Liver (tissue), 8 donors: ENCODE measurements at regions not wholly inside any gene's neighbourhood (a gene's known extent, or its start where the extent isn't known, plus 50 kb on each side); places are given as distances from the start of the nearest gene placed in this dataset.

ENCODE experiments used
- DNase-seq: peaks from one replicate; pipeline ENCODE4 v3.0.0-alpha.2; 2017; ENCODE audit warnings: low spot score
- H3K27ac ChIP-seq, 2 donors: one replicate each; pipeline ENCODE4 v1.7.0; 2013; ENCODE audit warnings: inconsistent platforms in 2 of 2, low read length in 2 of 2, control low read depth in 1 of 2, low read depth in 1 of 2, mild to moderate bottlenecking in 1 of 2
- H3K27me3 ChIP-seq, 4 donors: one replicate each; pipeline versions ENCODE4 v1.6.1 to v1.7.0; 2013; ENCODE audit warnings: low read length in 3 of 4, inconsistent platforms in 1 of 4, mild to moderate bottlenecking in 1 of 4, moderate library complexity in 1 of 4; ENCODE audit not compliant: control insufficient read depth in 4 of 4, insufficient read depth in 4 of 4
- H3K36me3 ChIP-seq, 4 donors: one replicate each; pipeline versions ENCODE4 v1.6.1 to v1.7.0; 2013; ENCODE audit warnings: low read length in 3 of 4, mild to moderate bottlenecking in 3 of 4, low read depth in 1 of 4, moderate library complexity in 1 of 4; ENCODE audit not compliant: control insufficient read depth in 4 of 4, insufficient read depth in 3 of 4
- H3K4me1 ChIP-seq, 4 donors: one replicate each; pipeline versions ENCODE4 v1.6.1 to v1.7.0; 2013; ENCODE audit warnings: low read length in 3 of 4, mild to moderate bottlenecking in 3 of 4, moderate library complexity in 1 of 4; ENCODE audit not compliant: control insufficient read depth in 4 of 4, insufficient read depth in 4 of 4
- H3K4me3 ChIP-seq, 3 donors: one replicate each; pipeline versions ENCODE4 v1.6.1 to v1.7.0; 2013; ENCODE audit warnings: low read length in 3 of 3, control low read depth in 1 of 3, low read depth in 1 of 3, mild to moderate bottlenecking in 1 of 3
- H3K9ac ChIP-seq, 2 donors: one replicate each; pipeline ENCODE4 v1.7.0; 2013; ENCODE audit warnings: low read length in 2 of 2, mild to moderate bottlenecking in 2 of 2, moderate library complexity in 2 of 2, control low read depth in 1 of 2, low read depth in 1 of 2
- H3K9me3 ChIP-seq, 4 donors: one replicate each; pipeline versions ENCODE4 v1.6.1 to v1.7.0; 2013; ENCODE audit warnings: low read length in 3 of 4; ENCODE audit not compliant: control insufficient read depth in 4 of 4
- ATF3 ChIP-seq: IDR thresholded peaks from 2 replicates; pipeline ENCODE4 v1.6.1; 2016; ENCODE audit warnings: antibody characterized with exemption
- CTCF ChIP-seq: fragments of 150-350 bp; IDR thresholded peaks from 2 replicates; pipeline ENCODE4 v1.5.1; 2017; ENCODE audit warnings: improper control_type of control experiment, low read depth, low read length; ENCODE audit not compliant: missing input control
- HNF4A ChIP-seq, 2 donors: conservative IDR thresholded peaks; 2 replicates each; pipeline ENCODE4 v1.6.1; 2016; ENCODE audit warnings: antibody characterized with exemption in 2 of 2, mild to moderate bottlenecking in 2 of 2
- HNF4G ChIP-seq: IDR thresholded peaks from 2 replicates; pipeline ENCODE4 v1.6.1; 2016; ENCODE audit warnings: antibody characterized with exemption
- JUND ChIP-seq, 2 donors: IDR thresholded peaks; 2 replicates each; pipeline ENCODE4 v1.6.1; 2016; ENCODE audit warnings: antibody characterized with exemption in 2 of 2
- NR2F2 ChIP-seq: IDR thresholded peaks from 2 replicates; pipeline ENCODE4 v1.6.1; 2016; ENCODE audit warnings: antibody characterized with exemption
- REST ChIP-seq: IDR thresholded peaks from 2 replicates; pipeline ENCODE4 v1.6.1; 2016; ENCODE audit warnings: antibody characterized with exemption, mild to moderate bottlenecking
- RXRA ChIP-seq, 2 donors: IDR thresholded peaks; 2 replicates each; pipeline ENCODE4 v1.6.1; 2017 to 2018; ENCODE audit warnings: antibody characterized with exemption in 2 of 2, mild to moderate bottlenecking in 1 of 2
- SP1 ChIP-seq: IDR thresholded peaks from 2 replicates; pipeline ENCODE4 v1.6.1; 2018; ENCODE audit warnings: antibody characterized with exemption, mild to moderate bottlenecking
- TAF1 ChIP-seq: conservative IDR thresholded peaks from 2 replicates; pipeline ENCODE4 v1.6.1; 2016; ENCODE audit warnings: antibody characterized with exemption, mild to moderate bottlenecking
- ZBTB33 ChIP-seq: IDR thresholded peaks from 2 replicates; pipeline ENCODE4 v1.6.1; 2016; ENCODE audit warnings: antibody characterized with exemption
- WGBS: extraction: QIAGEN DNeasy Blood & Tissue Kit; methylation state at CpG from one replicate; pipeline ENCODE4 v1.1.7; 2013; 5-methylcytosine and 5-hydroxymethylcytosine counted together
- donor health status: healthy.
- donor health status: healthy.
- donor health status: healthy.
- donor health status: healthy.
- donor health status: healthy.

- TF ChIP-seq ZBTB33 (no peak), TAF1 (no peak), HNF4G (no peak), JUND (IDR thresholded peaks at IDR 0.05) (no peak), NR2F2 (no peak)
Observed at GRCh38 chr20:61161726-61162390, 90.2 kb upstream of the CDH4 start (continued).

GRCh38 chr20:61162451-61162850 is 89.6 kb upstream of the CDH4 start:
- WGBS, result 77% methylated on average over 12 of the region's 12 CpGs
- H3K27me3 ChIP-seq, result peaks cover 0 to 3% (median under 1%) of the 10 kb centered on the region in 4 donors
- no peak overlapping the region for H3K4me3 ChIP-seq
- no peak overlapping the region for H3K27ac ChIP-seq
- H3K9ac ChIP-seq, result no peak overlapping the region
- H3K9me3 ChIP-seq, result peaks cover 0 to 2% (median 0%) of the 10 kb centered on the region in 4 donors
- H3K36me3 ChIP-seq, result no peaks in the 10 kb centered on the region
- no peak for DNase-seq
- no peak for TF ChIP-seq ZBTB33
- TF ChIP-seq NR2F2, result no peak
- no peak for TF ChIP-seq RXRA (IDR thresholded peaks at IDR 0.05)
- TF ChIP-seq SP1, result no peak
- TF ChIP-seq ATF3, result no peak
- no peak for TF ChIP-seq CTCF
- TF ChIP-seq HNF4A (conservative IDR thresholded peaks at IDR 0.05), result no peak
- TF ChIP-seq JUND (IDR thresholded peaks at IDR 0.05), result no peak
- no peak for TF ChIP-seq REST
- H3K4me1 ChIP-seq, result no peaks in the 10 kb centered on the region
